ENCODE measurements at regions not wholly inside any gene's neighbourhood (a gene's known extent, or its start where the extent isn't known, plus 50 kb on each side); places are given as distances from the start of the nearest gene placed in this dataset.
"Not testable (repeated sequence)": the region's sequence is repeated elsewhere in the genome, so short reads cannot be mapped to it uniquely, and the experiment has no call there.

DNA sequence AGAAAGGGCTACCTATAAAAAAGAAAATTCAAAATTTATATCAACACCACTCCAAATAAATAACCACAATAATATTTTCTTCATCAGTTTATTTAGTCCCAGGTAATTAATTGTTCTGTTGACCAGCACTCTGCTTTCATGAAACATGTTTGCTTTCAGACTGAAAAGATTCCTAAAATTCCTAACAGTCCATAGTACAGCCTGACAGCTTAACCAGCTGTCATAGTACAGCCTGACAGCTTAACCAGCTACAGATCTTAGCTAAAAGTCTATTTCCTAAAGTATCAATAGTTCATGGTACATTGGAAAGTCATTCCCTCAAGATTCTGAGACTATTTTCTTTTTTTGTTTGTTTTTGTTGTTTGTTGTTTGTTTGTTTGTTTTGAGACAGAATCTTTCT is 144.1 kb upstream of the DDX53 start:
- no peak for DNase-seq
- Mint-ChIP-seq H3K4me1 (no peaks in the 10 kb centered on the region), H3K4me3 (no peak overlapping the region), H3K27ac (no peak overlapping the region), H3K27me3 (no peaks in the 10 kb centered on the region), H3K9me3 (no peaks in the 10 kb centered on the region), H3K36me3 (no peaks in the 10 kb centered on the region)

DNA sequence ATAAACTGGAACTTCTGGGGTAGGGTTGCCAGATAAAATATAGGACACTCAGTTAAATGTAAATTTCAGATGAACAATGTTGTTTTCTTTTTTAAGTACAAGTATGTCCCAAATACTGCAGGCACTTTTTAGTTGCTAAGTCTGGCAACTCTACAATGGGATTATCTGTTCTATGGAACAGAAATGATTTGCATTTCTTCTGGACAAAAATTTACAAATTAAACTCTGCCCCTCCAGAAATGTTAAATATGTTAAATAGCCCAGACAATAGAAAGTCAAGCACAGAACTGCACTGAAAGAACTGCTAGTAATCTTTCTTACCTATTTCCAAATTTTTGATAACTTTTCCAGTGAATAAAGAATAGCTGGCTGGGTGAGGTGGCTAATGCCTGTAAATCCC is 140.1 kb upstream of the DDX53 start:
- H3K9me3 Mint-ChIP-seq = no peaks in the 10 kb centered on the region
- H3K27ac Mint-ChIP-seq = no peak overlapping the region
- no peak for DNase-seq
- no peaks in the 10 kb centered on the region for H3K36me3 Mint-ChIP-seq
- H3K27me3 Mint-ChIP-seq = no peaks in the 10 kb centered on the region
- no peaks in the 10 kb centered on the region for H3K4me1 Mint-ChIP-seq
- no peak overlapping the region for H3K4me3 Mint-ChIP-seq

GRCh38 chrX:22866801-22867200 is 133.0 kb upstream of the DDX53 start:
- not testable (repeated sequence) for H3K36me3 Mint-ChIP-seq, H3K9me3 Mint-ChIP-seq, H3K4me1 Mint-ChIP-seq, H3K27ac Mint-ChIP-seq, H3K4me3 Mint-ChIP-seq, DNase-seq, H3K27me3 Mint-ChIP-seq

DNA sequence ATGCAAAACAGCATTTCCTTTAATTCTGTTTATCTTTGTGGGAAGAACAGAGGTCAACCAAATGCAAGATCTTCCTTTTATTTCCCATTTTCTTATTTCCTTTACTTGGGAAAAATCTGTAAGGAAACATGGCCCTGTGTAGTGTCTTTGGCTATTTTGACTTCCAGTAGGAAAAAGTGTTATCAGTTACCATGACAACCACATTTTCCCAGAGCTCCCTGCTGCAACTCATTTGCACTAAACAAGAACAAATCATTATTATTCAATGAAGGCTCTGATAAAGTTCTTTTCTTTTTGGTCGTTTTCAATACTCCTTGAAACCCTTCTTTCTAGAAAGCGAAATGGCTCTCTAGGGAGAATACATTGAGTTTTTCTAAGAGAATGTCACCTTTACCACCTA is 117.2 kb upstream of the DDX53 start:
- no peak for DNase-seq
- H3K27ac Mint-ChIP-seq = no peak overlapping the region
- H3K27me3 Mint-ChIP-seq = no peaks in the 10 kb centered on the region
- H3K9me3 Mint-ChIP-seq = no peaks in the 10 kb centered on the region
- no peaks in the 10 kb centered on the region for H3K4me1 Mint-ChIP-seq
- H3K4me3 Mint-ChIP-seq = no peak overlapping the region
- no peaks in the 10 kb centered on the region for H3K36me3 Mint-ChIP-seq

- Mint-ChIP-seq H3K27me3 (no peaks in the 10 kb centered on the region), H3K4me1 (no peaks in the 10 kb centered on the region), H3K9me3 (no peaks in the 10 kb centered on the region), H3K4me3 (no peak overlapping the region), H3K27ac (no peak overlapping the region), H3K36me3 (no peaks in the 10 kb centered on the region)
- DNase-seq = no peak
Observed at GRCh38 chrX:22889819-22890218, 109.9 kb upstream of the DDX53 start.

GRCh38 chrX:22912616-22913015 is 87.1 kb upstream of the DDX53 start:
- H3K4me3 Mint-ChIP-seq = no peak overlapping the region
- H3K36me3 Mint-ChIP-seq = no peaks in the 10 kb centered on the region
- DNase-seq = no peak
- H3K27ac Mint-ChIP-seq = no peak overlapping the region
- no peaks in the 10 kb centered on the region for H3K27me3 Mint-ChIP-seq
- no peaks in the 10 kb centered on the region for H3K9me3 Mint-ChIP-seq
- H3K4me1 Mint-ChIP-seq = no peaks in the 10 kb centered on the region

- Mint-ChIP-seq H3K9me3 (no peaks in the 10 kb centered on the region), H3K4me1 (no peaks in the 10 kb centered on the region), H3K4me3 (no peak overlapping the region), H3K27me3 (no peaks in the 10 kb centered on the region), H3K36me3 (no peaks in the 10 kb centered on the region), H3K27ac (no peak overlapping the region)
- no peak for DNase-seq
Observed at GRCh38 chrX:22922961-22923360, 76.8 kb upstream of the DDX53 start.

DNA sequence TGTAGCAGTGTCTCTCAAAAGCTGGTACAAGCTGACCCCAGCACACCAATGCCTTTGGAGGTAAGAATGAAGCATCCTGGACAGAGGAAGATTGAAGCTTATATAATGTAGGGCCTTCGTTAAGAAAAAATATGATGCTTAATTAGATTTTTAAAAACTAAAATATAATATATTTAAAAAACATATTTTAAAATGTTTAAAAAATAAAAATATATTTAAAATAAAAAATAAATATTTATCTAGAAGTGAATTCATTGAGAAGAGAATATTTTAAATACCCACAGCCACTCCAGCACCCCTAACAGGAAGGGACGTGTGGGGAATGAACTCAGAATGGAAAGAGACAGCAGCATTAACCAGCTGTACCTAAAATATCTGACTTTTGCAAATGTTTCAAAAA is 65.1 kb upstream of the DDX53 start:
- no peaks in the 10 kb centered on the region for H3K4me1 Mint-ChIP-seq
- no peak overlapping the region for H3K27ac Mint-ChIP-seq
- no peak overlapping the region for H3K4me3 Mint-ChIP-seq
- no peaks in the 10 kb centered on the region for H3K9me3 Mint-ChIP-seq
- no peaks in the 10 kb centered on the region for H3K27me3 Mint-ChIP-seq
- H3K36me3 Mint-ChIP-seq = no peaks in the 10 kb centered on the region
- no peak for DNase-seq

GRCh38 chrX:22944945-22945344 is 54.8 kb upstream of the DDX53 start:
- H3K9me3 Mint-ChIP-seq = no peaks in the 10 kb centered on the region
- no peak overlapping the region for H3K27ac Mint-ChIP-seq
- no peaks in the 10 kb centered on the region for H3K27me3 Mint-ChIP-seq
- no peak overlapping the region for H3K4me3 Mint-ChIP-seq
- no peaks in the 10 kb centered on the region for H3K36me3 Mint-ChIP-seq
- no peak for DNase-seq
- H3K4me1 Mint-ChIP-seq = no peaks in the 10 kb centered on the region

Measured in activated naive CD8-positive, alpha-beta T cell treated with anti-CD3 and anti-CD28 coated beads for 36 hours (primary cell).